Smooth muscle cell (in vitro differentiated cells): ENCODE measurements at regions not wholly inside any gene's neighbourhood (a gene's known extent, or its start where the extent isn't known, plus 50 kb on each side); places are given as distances from the start of the nearest gene placed in this dataset.

ENCODE experiments used
- DNase-seq: peaks from one replicate; lab custom pipeline; 2025; ENCODE audit not compliant: unreplicated experiment; lab: John Stamatoyannopoulos, UW
- H2AFZ ChIP-seq: fragments of 200-600 bp; sonication (generic); 2 replicates; pipeline ENCODE4 v1.6.0; 2016; ENCODE audit warnings: antibody characterized with exemption, low read depth, mild to moderate bottlenecking
- H3F3A ChIP-seq: fragments of 200-600 bp; sonication (generic); 2 replicates; pipeline ENCODE4 v1.6.0; 2017; ENCODE audit warnings: antibody characterized with exemption, low read depth
- H3K27ac ChIP-seq: fragments of 200-600 bp; sonication (generic); 2 replicates; pipeline ENCODE4 v1.5.1; 2016; ENCODE audit warnings: low read depth, mild to moderate bottlenecking
- H3K27me3 ChIP-seq: fragments of 200-600 bp; sonication (generic); 2 replicates; pipeline ENCODE4 v1.6.1; 2016; ENCODE audit warnings: low read depth, mild to moderate bottlenecking
- H3K36me3 ChIP-seq: fragments of 200-600 bp; sonication (generic); 2 replicates; pipeline ENCODE4 v1.5.1; 2016; ENCODE audit warnings: low read depth
- H3K4me1 ChIP-seq: fragments of 200-600 bp; sonication (generic); 2 replicates; pipeline ENCODE4 v1.5.1; 2016; ENCODE audit warnings: low read depth
- H3K4me2 ChIP-seq: fragments of 200-600 bp; sonication (generic); 2 replicates; pipeline ENCODE4 v1.6.0; 2016; ENCODE audit warnings: mild to moderate bottlenecking
- H3K4me3 ChIP-seq: fragments of 200-600 bp; sonication (generic); 2 replicates; pipeline ENCODE4 v1.5.1; 2016; ENCODE audit warnings: mild to moderate bottlenecking
- H3K79me2 ChIP-seq: fragments of 200-600 bp; sonication (generic); 2 replicates; pipeline ENCODE4 v1.6.0; 2016; ENCODE audit warnings: low read depth, mild to moderate bottlenecking
- H3K9ac ChIP-seq: fragments of 200-600 bp; sonication (generic); 2 replicates; pipeline ENCODE4 v1.6.0; 2016; ENCODE audit warnings: low read depth
- H3K9me3 ChIP-seq: fragments of 200-600 bp; sonication (generic); replicated peaks from 2 replicates; pipeline ENCODE4 v1.5.1; 2016; ENCODE audit warnings: low read depth
- H4K20me1 ChIP-seq: fragments of 200-600 bp; sonication (generic); 2 replicates; pipeline ENCODE4 v1.6.0; 2016; ENCODE audit warnings: low read depth
- CTCF ChIP-seq: fragments of 200-600 bp; sonication (generic); IDR thresholded peaks from 2 replicates; pipeline ENCODE4 v1.5.1; 2017; ENCODE audit warnings: borderline replicate concordance, mild to moderate bottlenecking, antibody characterized with exemption; ENCODE audit not compliant: insufficient read depth, poor library complexity, severe bottlenecking
- WGBS: methylation state at CpG from one replicate; pipeline ENCODE4 v1.1.7; 2016; ENCODE audit warnings: low lambda C conversion rate; 5-methylcytosine and 5-hydroxymethylcytosine counted together

GRCh38 chr5:133763744-133764143, 151.4 kb upstream of the FSTL4 start:
- H3K79me2 ChIP-seq, result no peaks in the 10 kb centered on the region
- H3F3A ChIP-seq, result no peaks in the 10 kb centered on the region
- H3K4me1 ChIP-seq, result no peaks in the 10 kb centered on the region
- no peak overlapping the region for H3K4me3 ChIP-seq
- H3K4me2 ChIP-seq, result no peak overlapping the region
- H3K9me3 ChIP-seq, result no peaks in the 10 kb centered on the region
- no peak overlapping the region for H3K27ac ChIP-seq
- no peak for TF ChIP-seq CTCF
- H3K36me3 ChIP-seq, result no peaks in the 10 kb centered on the region
- 96% methylated on average over 4 of the region's 4 CpGs for WGBS
- no peak for DNase-seq
- peaks cover 40% of the 10 kb centered on the region for H3K27me3 ChIP-seq
- no peaks in the 10 kb centered on the region for H4K20me1 ChIP-seq
- no peak overlapping the region for H3K9ac ChIP-seq
- H2AFZ ChIP-seq, result no peak overlapping the region

GRCh38 chr5:133761632-133762031, 149.3 kb upstream of the FSTL4 start:
- 94% methylated on average over 4 of the region's 4 CpGs for WGBS
- Histone ChIP-seq H3K27ac (no peak overlapping the region), H3F3A (no peaks in the 10 kb centered on the region), H3K9ac (no peak overlapping the region), H3K4me3 (no peak overlapping the region), H3K4me2 (no peak overlapping the region), H3K36me3 (no peaks in the 10 kb centered on the region), H4K20me1 (no peaks in the 10 kb centered on the region), H3K79me2 (no peaks in the 10 kb centered on the region), H3K9me3 (no peaks in the 10 kb centered on the region), H2AFZ (no peak overlapping the region), H3K4me1 (no peaks in the 10 kb centered on the region), H3K27me3 (peaks cover 43% of the 10 kb centered on the region)
- no peak for TF ChIP-seq CTCF
- no peak for DNase-seq

GRCh38 chr5:133760532-133760931, 148.2 kb upstream of the FSTL4 start:
- no peak overlapping the region for H2AFZ ChIP-seq
- no peaks in the 10 kb centered on the region for H3K36me3 ChIP-seq
- peaks cover 54% of the 10 kb centered on the region for H3K27me3 ChIP-seq
- H3K9me3 ChIP-seq, result no peaks in the 10 kb centered on the region
- no peak overlapping the region for H3K4me2 ChIP-seq
- H3K4me1 ChIP-seq, result no peaks in the 10 kb centered on the region
- DNase-seq, result no peak
- H3K9ac ChIP-seq, result no peak overlapping the region
- WGBS, result 95% methylated on average over 3 of the region's 3 CpGs
- H3F3A ChIP-seq, result no peaks in the 10 kb centered on the region
- no peak overlapping the region for H3K27ac ChIP-seq
- no peak overlapping the region for H3K4me3 ChIP-seq
- TF ChIP-seq CTCF, result no peak
- no peaks in the 10 kb centered on the region for H4K20me1 ChIP-seq
- H3K79me2 ChIP-seq, result no peaks in the 10 kb centered on the region

- H3K4me1 ChIP-seq, result no peaks in the 10 kb centered on the region
- H3K4me2 ChIP-seq, result no peak overlapping the region
- H3K9ac ChIP-seq, result no peak overlapping the region
- no peak overlapping the region for H3K4me3 ChIP-seq
- H3K9me3 ChIP-seq, result no peaks in the 10 kb centered on the region
- TF ChIP-seq CTCF, result no peak
- WGBS, result 100% methylated on average over 1 of the region's 1 CpG
- H2AFZ ChIP-seq, result no peak overlapping the region
- no peak for DNase-seq
- H3F3A ChIP-seq, result no peaks in the 10 kb centered on the region
- H3K27ac ChIP-seq, result no peak overlapping the region
- H4K20me1 ChIP-seq, result no peaks in the 10 kb centered on the region
- peaks cover 53% of the 10 kb centered on the region for H3K27me3 ChIP-seq
- H3K79me2 ChIP-seq, result no peaks in the 10 kb centered on the region
- H3K36me3 ChIP-seq, result no peaks in the 10 kb centered on the region
Measured at GRCh38 chr5:133758641-133759040, 146.3 kb upstream of the FSTL4 start.
